A673 (cell line): ENCODE measurements at regions not wholly inside any gene's neighbourhood (a gene's known extent, or its start where the extent isn't known, plus 50 kb on each side); places are given as distances from the start of the nearest gene placed in this dataset.
A peak's percentile ranks its signal among the peaks of the same experiment; 100 is the strongest.

Experiments used
- BruUV-seq: library from RNA; stranded (reverse); fragments of 400-500 nt; replicated peaks from 2 replicates; lab custom pipeline; 2021; lab: Mats Ljungman, UMichigan
- CTCF ChIA-PET: fragments of 300-600 bp; sonication (Branson Sonifier 250); formaldehyde crosslinking; loops from one replicate; lab custom pipeline; 2022; ENCODE audit warnings: antibody characterized with exemption; lab: Charles Lee
- POLR2A ChIA-PET: fragments of 300-600 bp; sonication (Branson Sonifier 250); formaldehyde crosslinking; loops from one replicate; lab custom pipeline; 2022; ENCODE audit warnings: antibody characterized with exemption; ENCODE audit not compliant: low non-redundant PET; lab: Charles Lee
- DNase-seq: peaks from one replicate; pipeline ENCODE4 v3.0.0-alpha.2; 2015; ENCODE audit warnings: low spot score
- H3K27ac ChIP-seq: fragments of 200-600 bp; sonication (generic); 2 replicates; pipeline ENCODE4 v1.5.1; 2016; ENCODE audit warnings: mixed run types, low read depth, mild to moderate bottlenecking, mixed read lengths, antibody characterized with exemption, low read length; ENCODE audit not compliant: poor library complexity, severe bottlenecking
- H3K27me3 ChIP-seq: fragments of 200-600 bp; sonication (generic); replicated peaks from 2 replicates; pipeline ENCODE4 v1.6.1; 2017; ENCODE audit warnings: mixed run types, low read depth, mild to moderate bottlenecking, mixed read lengths, antibody characterized with exemption, low read length; ENCODE audit not compliant: insufficient read depth, poor library complexity
- H3K36me3 ChIP-seq: fragments of 200-600 bp; sonication (generic); 2 replicates; pipeline ENCODE4 v1.6.1; 2016; ENCODE audit warnings: mixed run types, mild to moderate bottlenecking, mixed read lengths, antibody characterized with exemption, low read length; ENCODE audit not compliant: insufficient read depth, poor library complexity, severe bottlenecking
- H3K4me1 ChIP-seq: fragments of 200-600 bp; sonication (generic); 2 replicates; pipeline ENCODE4 v1.6.1; 2017; ENCODE audit warnings: mixed run types, mild to moderate bottlenecking, mixed read lengths, antibody characterized with exemption, low read length; ENCODE audit not compliant: insufficient read depth, poor library complexity, severe bottlenecking
- H3K4me3 ChIP-seq: fragments of 200-600 bp; sonication (generic); 2 replicates; pipeline ENCODE4 v1.5.1; 2016; ENCODE audit warnings: low read depth, mixed run types, mild to moderate bottlenecking, mixed read lengths, low read length; ENCODE audit not compliant: poor library complexity, severe bottlenecking
- H3K9me3 ChIP-seq: fragments of 200-600 bp; sonication (generic); 2 replicates; pipeline ENCODE4 v1.6.1; 2016; ENCODE audit warnings: mixed run types, low read depth, mild to moderate bottlenecking, mixed read lengths, antibody characterized with exemption, low read length; ENCODE audit not compliant: poor library complexity, severe bottlenecking
- CTCF ChIP-seq: fragments of 300-800, 200-600 bp; sonication (generic); conservative IDR thresholded peaks from 2 replicates; pipeline ENCODE4 v1.5.1; 2017; ENCODE audit warnings: low read depth, mild to moderate bottlenecking, antibody characterized with exemption, low read length, moderate library complexity, mixed read lengths
- EZH2 ChIP-seq: fragments of 200-600 bp; sonication (generic); IDR thresholded peaks from 2 replicates; pipeline ENCODE4 v1.6.1; 2017; ENCODE audit warnings: borderline replicate concordance, low read depth, mild to moderate bottlenecking, mixed read lengths, antibody characterized with exemption, low read length; ENCODE audit not compliant: poor library complexity, severe bottlenecking
- intact Hi-C: fragments of 100-400 bp; cut with micrococcal nuclease; formaldehyde crosslinking; loops from one replicate; pipeline ENCODE4 v1.10.0; 2022; ENCODE audit not compliant: unreplicated experiment

- peak; percentile 34 for DNase-seq
- Histone ChIP-seq H3K27me3 (no peaks in the 10 kb centered on the region), H3K9me3 (no peaks in the 10 kb centered on the region), H3K4me3 (no peak overlapping the region), H3K27ac (peak overlapping the region; percentile 48), H3K36me3 (no peaks in the 10 kb centered on the region), H3K4me1 (peaks cover 11% of the 10 kb centered on the region)
- CTCF ChIA-PET: no interaction called here
- no TSS peak for BruUV-seq
- TF ChIP-seq EZH2 (no peak), CTCF (no peak)
- intact Hi-C loops: no loop called here
- POLR2A ChIA-PET: no interaction called here
Observed at GRCh38 chr1:38746402-38746935, 113.1 kb downstream of the RRAGC start.

- POLR2A ChIA-PET: interaction anchor here (0.7 kb wide), 1 partner anchor 721 kb away, joined by 4 read pairs; no protein-coding TSS in a partner anchor
- Histone ChIP-seq H3K36me3 (no peaks in the 10 kb centered on the region), H3K9me3 (no peaks in the 10 kb centered on the region), H3K27me3 (no peaks in the 10 kb centered on the region), H3K4me3 (no peak overlapping the region), H3K27ac (peak overlapping the region; percentile 6), H3K4me1 (peaks cover 11% of the 10 kb centered on the region)
- BruUV-seq: no TSS peak
- CTCF ChIA-PET: no interaction called here
- no peak for DNase-seq
- no peak for TF ChIP-seq EZH2
- no peak for TF ChIP-seq CTCF
- intact Hi-C loops: no loop called here
Observed at GRCh38 chr1:38745476-38746401, 113.8 kb downstream of the RRAGC start.

GRCh38 chr1:38744452-38745350 lies 114.9 kb downstream of the RRAGC start:
- Histone ChIP-seq H3K4me1 (peaks cover 11% of the 10 kb centered on the region), H3K4me3 (no peak overlapping the region), H3K27ac (no peak overlapping the region), H3K27me3 (no peaks in the 10 kb centered on the region), H3K9me3 (no peaks in the 10 kb centered on the region), H3K36me3 (no peaks in the 10 kb centered on the region)
- BruUV-seq: no TSS peak
- DNase-seq: no peak
- no peak for TF ChIP-seq CTCF
- no peak for TF ChIP-seq EZH2
- POLR2A ChIA-PET: interaction anchor here (0.7 kb wide), 1 partner anchor 720 kb away, joined by 4 read pairs; no protein-coding TSS in a partner anchor
- CTCF ChIA-PET: no interaction called here
- intact Hi-C loops: no loop called here
